ENCODE measurements at regions not wholly inside any gene's neighbourhood (a gene's known extent, or its start where the extent isn't known, plus 50 kb on each side); places are given as distances from the start of the nearest gene placed in this dataset.
"Not testable (repeated sequence)": the region's sequence is repeated elsewhere in the genome, so short reads cannot be mapped to it uniquely, and the experiment has no call there.

DNA sequence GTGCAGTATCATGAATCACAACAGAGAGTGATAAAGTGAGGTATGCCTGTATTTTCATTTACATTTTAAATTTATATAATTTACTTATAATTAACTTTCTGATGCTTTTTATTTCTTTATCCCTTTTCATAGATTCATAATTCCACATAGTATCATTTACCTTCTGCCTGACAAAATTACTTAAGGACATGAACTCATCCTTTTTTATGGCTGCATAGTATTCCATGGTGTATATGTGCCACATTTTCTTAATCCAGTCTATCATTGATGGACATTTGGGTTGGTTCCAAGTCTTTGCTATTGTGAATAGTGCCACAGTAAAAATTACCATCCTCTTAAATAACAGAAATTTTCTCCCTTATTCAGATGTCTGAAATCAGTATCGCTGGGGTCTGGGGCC, 224.5 kb downstream of the ANKRD7 start:
- H3K4me1 Mint-ChIP-seq; DNase-seq; H3K36me3 Mint-ChIP-seq (ENCODE audit: low read depth); H3K4me3 Mint-ChIP-seq; H3K9me3 ChIP-seq (ENCODE audit: control insufficient read depth, low read length, poor library complexity, severe bottlenecking); H3K27me3 Mint-ChIP-seq; H3K27ac Mint-ChIP-seq; ATAC-seq: not testable (repeated sequence)

DNA sequence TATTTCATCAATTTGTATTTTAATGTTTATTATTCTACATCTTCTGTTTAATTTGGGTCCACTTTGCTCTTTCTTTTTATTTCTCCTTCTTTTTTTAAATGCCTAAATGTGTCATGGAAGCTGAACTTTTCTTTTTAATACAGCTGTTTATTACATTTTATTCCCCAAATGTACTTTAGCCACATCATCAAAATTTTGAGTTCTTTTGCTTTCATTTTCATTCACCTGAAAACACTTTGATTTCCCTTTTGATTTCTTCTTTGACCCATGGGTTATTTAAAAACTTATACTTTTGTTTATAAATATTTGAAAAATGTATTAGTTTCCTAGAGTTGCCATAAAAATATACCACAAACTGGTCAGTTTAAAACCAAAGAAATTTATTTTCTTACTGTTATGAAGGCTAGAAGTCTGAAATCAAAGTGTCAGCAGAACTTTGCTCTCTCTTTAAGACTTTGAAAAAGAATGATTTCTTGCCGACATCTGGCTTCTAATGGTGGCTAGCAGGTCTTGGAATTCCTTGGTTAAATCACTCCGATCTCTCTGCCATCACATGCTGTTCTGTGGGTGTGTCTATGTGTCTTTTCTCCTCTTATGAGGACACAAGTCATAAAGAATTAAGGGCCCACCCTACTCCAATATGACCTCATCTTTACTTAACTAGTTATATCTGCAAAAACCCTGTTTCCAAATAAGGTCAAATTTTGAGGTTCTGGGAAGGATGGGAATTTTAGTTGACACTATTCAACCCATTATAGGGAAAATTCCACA, 225.5 kb downstream of the ANKRD7 start:
- Mint-ChIP-seq H3K4me3 (no peak overlapping the region), H3K36me3 (ENCODE audit: low read depth) (no peaks in the 10 kb centered on the region), H3K27ac (no peak overlapping the region), H3K27me3 (no peaks in the 10 kb centered on the region), H3K4me1 (no peaks in the 10 kb centered on the region)
- no peak for ATAC-seq
- no peak for DNase-seq
- H3K9me3 ChIP-seq (ENCODE audit: control insufficient read depth, low read length, poor library complexity, severe bottlenecking), result no peaks in the 10 kb centered on the region

DNA sequence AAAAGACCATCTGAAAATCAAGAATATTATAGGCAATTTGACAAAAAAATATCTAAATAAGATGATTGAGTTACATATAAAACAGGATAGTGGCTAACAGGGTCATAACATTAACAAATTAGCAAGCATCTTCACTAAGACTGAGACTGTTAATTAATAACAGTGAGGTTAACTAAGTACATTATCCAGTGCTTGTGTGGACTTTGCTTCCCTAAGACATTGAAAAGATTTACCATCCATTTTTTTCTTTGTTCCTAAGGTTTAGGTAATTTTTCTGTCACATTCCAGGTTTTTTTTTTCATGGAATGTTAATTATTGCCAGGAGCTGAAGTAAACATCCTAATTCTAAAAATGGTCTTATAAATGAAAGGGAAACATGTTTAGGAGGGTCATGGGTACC, 227.6 kb downstream of the ANKRD7 start:
- Mint-ChIP-seq H3K4me1 (no peaks in the 10 kb centered on the region), H3K27ac (no peak overlapping the region), H3K36me3 (ENCODE audit: low read depth) (no peaks in the 10 kb centered on the region), H3K27me3 (no peaks in the 10 kb centered on the region), H3K4me3 (no peak overlapping the region)
- DNase-seq, result no peak
- H3K9me3 ChIP-seq (ENCODE audit: control insufficient read depth, low read length, poor library complexity, severe bottlenecking), result no peaks in the 10 kb centered on the region
- ATAC-seq, result no peak

DNA sequence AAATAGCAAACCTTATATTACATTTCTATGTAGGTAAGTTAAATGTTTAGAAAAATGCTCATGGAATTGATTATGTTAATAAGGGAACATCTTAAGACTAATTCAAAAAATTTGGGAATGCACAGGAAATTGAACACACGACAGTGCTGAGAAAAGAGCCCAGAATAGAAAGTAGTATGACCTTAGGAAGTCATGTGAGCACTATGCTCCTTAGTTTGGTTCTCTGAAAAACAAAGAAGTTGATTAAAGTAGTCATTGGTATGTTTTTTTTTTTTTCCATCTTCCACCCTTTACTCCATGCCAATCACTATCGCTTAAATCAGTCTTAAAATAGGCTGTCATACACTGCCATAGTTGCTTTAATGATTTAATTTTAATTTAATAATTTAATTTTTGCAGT, 242.9 kb downstream of the ANKRD7 start:
- H3K4me3 Mint-ChIP-seq, result no peak overlapping the region
- H3K27ac Mint-ChIP-seq, result no peak overlapping the region

DNA sequence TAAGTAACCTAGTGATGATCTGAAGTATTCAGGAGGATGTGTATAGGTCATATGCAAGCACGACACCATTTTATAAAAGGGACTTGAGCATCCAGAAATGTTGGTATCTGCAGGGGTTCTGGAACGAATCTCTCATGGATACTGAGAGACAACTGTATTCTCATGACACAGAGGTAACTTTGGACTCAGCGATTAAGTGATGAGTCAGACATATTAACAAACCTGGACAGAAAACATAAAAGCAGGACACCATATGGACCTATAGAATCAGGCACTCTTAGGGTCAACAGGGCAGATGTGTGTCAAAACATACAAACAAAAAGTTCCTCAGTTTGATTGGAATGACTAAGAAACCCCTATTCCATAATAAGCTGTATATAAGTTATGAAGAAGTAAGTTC, 248.1 kb downstream of the ANKRD7 start:
- Mint-ChIP-seq H3K36me3 (ENCODE audit: low read depth) (no peaks in the 10 kb centered on the region), H3K4me1 (no peaks in the 10 kb centered on the region), H3K27ac (no peak overlapping the region), H3K4me3 (no peak overlapping the region), H3K27me3 (no peaks in the 10 kb centered on the region)
- no peak for ATAC-seq
- no peaks in the 10 kb centered on the region for H3K9me3 ChIP-seq (ENCODE audit: control insufficient read depth, low read length, poor library complexity, severe bottlenecking)
- no peak for DNase-seq

More for the DNA sequence above, 242.9 kb downstream of the ANKRD7 start:
- no peak for ATAC-seq
- Mint-ChIP-seq H3K4me1 (no peaks in the 10 kb centered on the region), H3K27me3 (no peaks in the 10 kb centered on the region), H3K36me3 (ENCODE audit: low read depth) (no peaks in the 10 kb centered on the region)
- no peak for DNase-seq
- H3K9me3 ChIP-seq (ENCODE audit: control insufficient read depth, low read length, poor library complexity, severe bottlenecking), result no peaks in the 10 kb centered on the region

DNA sequence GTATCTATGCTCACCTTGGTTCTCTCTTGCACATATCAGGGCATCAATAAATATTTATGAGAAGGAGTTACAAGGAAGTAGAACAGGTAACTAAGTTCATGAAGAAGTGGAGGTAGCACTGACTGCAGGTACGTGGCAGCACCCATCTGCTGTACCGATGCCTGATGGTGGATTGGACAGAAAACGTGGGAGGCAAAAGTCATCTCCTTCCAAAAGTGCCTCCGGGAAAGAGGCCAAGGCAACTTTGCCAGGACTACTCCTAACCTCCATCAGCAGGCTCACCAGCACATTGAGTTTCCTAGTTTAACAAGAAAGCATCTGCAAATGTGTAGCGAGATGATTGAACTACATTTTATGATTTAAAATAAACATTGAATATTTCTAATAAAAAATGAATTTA, 248.8 kb downstream of the ANKRD7 start:
- Mint-ChIP-seq H3K27me3 (no peaks in the 10 kb centered on the region), H3K4me1 (no peaks in the 10 kb centered on the region), H3K36me3 (ENCODE audit: low read depth) (no peaks in the 10 kb centered on the region), H3K4me3 (no peak overlapping the region), H3K27ac (no peak overlapping the region)
- ATAC-seq, result no peak
- no peaks in the 10 kb centered on the region for H3K9me3 ChIP-seq (ENCODE audit: control insufficient read depth, low read length, poor library complexity, severe bottlenecking)
- no peak for DNase-seq

DNA sequence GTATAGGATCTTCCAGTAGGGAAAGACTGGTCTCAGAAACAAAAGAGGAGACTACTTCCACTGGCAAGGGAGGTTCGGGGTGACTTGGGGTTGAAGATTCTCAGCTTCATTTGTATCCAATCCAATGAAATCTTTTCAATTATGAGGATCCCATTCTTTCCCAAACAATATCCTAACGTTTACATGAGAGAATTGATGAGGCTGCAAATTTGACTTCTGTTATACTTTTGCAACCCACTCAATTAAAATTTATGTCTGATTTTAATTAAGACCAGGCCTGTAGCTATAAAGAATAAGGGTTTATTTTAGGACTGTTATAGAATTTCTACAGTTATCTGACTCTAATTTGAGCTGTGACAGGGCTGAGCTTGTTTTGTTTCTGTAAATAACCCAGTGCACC, 251.5 kb downstream of the ANKRD7 start:
- DNase-seq, result no peak
- Mint-ChIP-seq H3K27me3 (no peaks in the 10 kb centered on the region), H3K36me3 (ENCODE audit: low read depth) (no peaks in the 10 kb centered on the region)

DNA sequence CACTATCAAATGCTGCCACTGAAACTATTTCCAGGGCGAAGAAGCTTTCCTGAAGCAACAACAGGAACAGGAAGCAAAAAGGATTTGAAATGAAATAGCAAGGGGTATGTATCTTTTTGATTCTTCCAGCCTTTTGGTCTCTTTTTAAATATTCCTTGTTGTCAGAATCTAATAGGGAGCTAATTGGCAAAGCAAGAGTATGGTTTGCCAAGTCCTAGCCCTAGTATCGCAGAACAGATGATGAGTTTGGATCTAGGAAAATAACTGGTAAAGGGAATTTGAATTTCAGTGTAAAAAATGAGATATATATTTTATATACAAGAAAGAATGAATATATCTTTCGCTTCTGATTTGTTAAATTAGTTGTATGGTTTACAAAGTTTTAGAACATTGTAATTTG, 252.5 kb downstream of the ANKRD7 start:
- H3K9me3 ChIP-seq (ENCODE audit: control insufficient read depth, low read length, poor library complexity, severe bottlenecking), result no peaks in the 10 kb centered on the region
- no peak for DNase-seq
- Mint-ChIP-seq H3K36me3 (ENCODE audit: low read depth) (no peaks in the 10 kb centered on the region), H3K27ac (no peak overlapping the region), H3K27me3 (no peaks in the 10 kb centered on the region), H3K4me3 (no peak overlapping the region), H3K4me1 (no peaks in the 10 kb centered on the region)
- ATAC-seq, result no peak

More for the DNA sequence above, 251.5 kb downstream of the ANKRD7 start:
- H3K9me3 ChIP-seq (ENCODE audit: control insufficient read depth, low read length, poor library complexity, severe bottlenecking), result no peaks in the 10 kb centered on the region
- H3K27ac Mint-ChIP-seq, result no peak overlapping the region
- no peak overlapping the region for H3K4me3 Mint-ChIP-seq
- H3K4me1 Mint-ChIP-seq, result no peaks in the 10 kb centered on the region
- ATAC-seq, result no peak

DNA sequence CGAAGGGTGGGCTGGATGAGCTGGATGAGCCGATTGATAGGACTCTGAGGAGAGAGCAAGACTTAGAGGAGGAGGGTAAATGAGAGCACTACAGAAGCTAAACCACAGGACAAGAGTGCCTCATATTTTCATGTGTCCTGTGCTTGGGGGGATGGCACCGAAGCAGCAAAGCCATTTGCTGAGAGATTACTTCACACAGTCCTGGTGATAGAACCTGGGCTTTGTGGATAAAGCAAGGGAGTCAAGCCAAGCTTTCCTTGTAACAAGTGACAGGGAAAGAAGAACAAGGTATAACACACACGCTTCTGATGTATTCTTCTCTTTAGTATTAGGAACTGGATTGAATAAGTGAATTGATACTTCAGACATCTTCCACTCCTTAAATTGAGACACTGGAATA, 253.7 kb downstream of the ANKRD7 start:
- no peaks in the 10 kb centered on the region for H3K27me3 Mint-ChIP-seq
- no peak overlapping the region for H3K4me3 Mint-ChIP-seq
- ATAC-seq, result no peak
- no peak for DNase-seq
- H3K27ac Mint-ChIP-seq, result no peak overlapping the region
- H3K36me3 Mint-ChIP-seq (ENCODE audit: low read depth), result no peaks in the 10 kb centered on the region
- H3K4me1 Mint-ChIP-seq, result no peaks in the 10 kb centered on the region
- no peaks in the 10 kb centered on the region for H3K9me3 ChIP-seq (ENCODE audit: control insufficient read depth, low read length, poor library complexity, severe bottlenecking)

DNA sequence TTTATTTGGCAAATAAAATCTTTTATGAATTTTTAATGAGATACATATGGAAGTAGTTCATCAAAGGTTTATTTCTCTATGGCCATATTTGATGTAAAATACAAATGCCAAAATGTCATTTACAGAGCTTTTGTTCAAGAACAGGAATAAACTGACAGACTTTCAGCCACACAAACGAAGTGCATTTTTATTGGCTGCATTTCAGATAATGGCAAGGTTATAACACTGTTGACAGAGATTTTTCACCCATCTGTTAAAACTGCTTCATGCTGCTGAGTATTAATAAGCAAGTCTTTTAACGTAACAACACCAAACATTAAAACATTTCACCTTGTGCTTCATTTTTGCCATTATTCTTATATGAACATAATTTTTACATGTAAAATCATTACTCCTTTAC, 254.4 kb downstream of the ANKRD7 start:
- H3K4me3 Mint-ChIP-seq, result no peak overlapping the region
- no peak for DNase-seq
- H3K27ac Mint-ChIP-seq, result no peak overlapping the region
- H3K4me1 Mint-ChIP-seq, result no peaks in the 10 kb centered on the region
- no peaks in the 10 kb centered on the region for H3K9me3 ChIP-seq (ENCODE audit: control insufficient read depth, low read length, poor library complexity, severe bottlenecking)
- ATAC-seq, result no peak
- H3K36me3 Mint-ChIP-seq (ENCODE audit: low read depth), result no peaks in the 10 kb centered on the region
- no peaks in the 10 kb centered on the region for H3K27me3 Mint-ChIP-seq

DNA sequence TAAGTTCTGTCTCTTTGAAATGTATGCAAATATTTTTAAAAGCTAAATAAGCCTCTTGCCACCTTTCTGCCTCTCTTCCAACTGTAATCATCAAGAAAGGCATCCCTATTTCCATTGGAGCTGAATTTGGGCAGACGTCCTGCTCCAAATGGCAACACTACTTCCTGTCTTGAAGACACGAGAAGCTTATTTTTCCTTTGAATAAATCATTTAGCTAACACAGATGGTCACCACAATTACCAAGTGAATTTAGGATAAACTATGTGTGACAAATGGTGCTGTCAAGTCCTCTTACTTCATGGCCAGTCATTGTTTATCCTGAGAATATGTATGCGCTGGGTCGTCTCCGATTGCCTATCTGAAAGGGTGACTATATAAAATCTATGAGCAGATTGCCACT, 268.0 kb downstream of the ANKRD7 start:
- H3K36me3 Mint-ChIP-seq (ENCODE audit: low read depth), result no peaks in the 10 kb centered on the region
- no peak for ATAC-seq
- no peaks in the 10 kb centered on the region for H3K27me3 Mint-ChIP-seq
- H3K4me1 Mint-ChIP-seq, result no peaks in the 10 kb centered on the region
- no peak overlapping the region for H3K4me3 Mint-ChIP-seq
- DNase-seq, result no peak
- H3K27ac Mint-ChIP-seq, result no peak overlapping the region
- H3K9me3 ChIP-seq (ENCODE audit: control insufficient read depth, low read length, poor library complexity, severe bottlenecking), result no peaks in the 10 kb centered on the region

DNA sequence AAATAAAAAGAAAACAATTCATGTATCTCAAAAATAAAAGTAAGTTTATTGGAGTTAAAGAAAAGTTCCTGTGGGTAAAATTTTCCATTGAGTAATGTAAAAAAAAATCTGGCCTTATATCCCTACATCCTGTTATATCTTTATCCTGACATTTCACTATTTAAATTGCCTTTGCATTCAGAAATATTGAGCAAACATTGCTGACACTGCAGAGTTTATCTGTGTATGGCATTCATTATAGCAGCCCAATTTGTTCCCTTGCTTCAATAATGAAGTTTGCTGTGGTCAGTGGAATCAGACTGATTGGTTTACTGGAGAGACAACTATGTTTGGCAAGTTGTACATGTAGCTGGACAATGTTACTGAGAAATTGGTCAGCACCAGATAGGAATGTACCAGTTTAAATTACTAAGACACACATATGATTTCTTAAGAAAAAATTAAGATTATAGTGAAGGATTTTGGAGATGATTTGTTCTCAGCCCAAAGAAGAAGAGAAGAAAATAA, 271.7 kb downstream of the ANKRD7 start:
- no peaks in the 10 kb centered on the region for H3K4me1 Mint-ChIP-seq
- H3K4me3 Mint-ChIP-seq, result no peak overlapping the region
- H3K27me3 Mint-ChIP-seq, result no peaks in the 10 kb centered on the region
- no peak for DNase-seq
- ATAC-seq, result no peak
- H3K36me3 Mint-ChIP-seq (ENCODE audit: low read depth), result no peaks in the 10 kb centered on the region
- no peaks in the 10 kb centered on the region for H3K9me3 ChIP-seq (ENCODE audit: control insufficient read depth, low read length, poor library complexity, severe bottlenecking)
- H3K27ac Mint-ChIP-seq, result no peak overlapping the region

DNA sequence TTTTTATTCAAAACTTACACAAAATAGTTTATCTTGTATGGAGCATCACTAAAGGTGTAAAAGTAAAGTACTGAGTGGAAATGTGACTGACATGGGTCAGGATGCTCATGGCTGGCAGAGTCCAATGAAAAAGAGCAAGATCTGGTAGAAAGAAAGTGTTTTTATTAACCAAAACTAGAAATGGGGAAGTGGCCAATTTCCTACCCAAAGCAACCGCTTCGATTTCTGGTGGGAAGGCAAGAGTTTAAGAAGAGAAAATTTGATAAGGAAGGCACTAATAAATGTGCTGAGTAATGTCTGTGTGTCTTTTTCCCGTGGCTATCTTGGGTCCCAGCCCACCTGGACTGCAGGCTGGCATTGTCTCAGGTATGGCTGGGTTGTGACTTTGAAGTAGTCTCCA, 277.7 kb downstream of the ANKRD7 start:
- H3K9me3 ChIP-seq (ENCODE audit: control insufficient read depth, low read length, poor library complexity, severe bottlenecking), result no peaks in the 10 kb centered on the region
- Mint-ChIP-seq H3K27me3 (no peaks in the 10 kb centered on the region), H3K27ac (no peak overlapping the region), H3K4me1 (no peaks in the 10 kb centered on the region), H3K36me3 (ENCODE audit: low read depth) (no peaks in the 10 kb centered on the region), H3K4me3 (no peak overlapping the region)
- DNase-seq, result no peak
- no peak for ATAC-seq

DNA sequence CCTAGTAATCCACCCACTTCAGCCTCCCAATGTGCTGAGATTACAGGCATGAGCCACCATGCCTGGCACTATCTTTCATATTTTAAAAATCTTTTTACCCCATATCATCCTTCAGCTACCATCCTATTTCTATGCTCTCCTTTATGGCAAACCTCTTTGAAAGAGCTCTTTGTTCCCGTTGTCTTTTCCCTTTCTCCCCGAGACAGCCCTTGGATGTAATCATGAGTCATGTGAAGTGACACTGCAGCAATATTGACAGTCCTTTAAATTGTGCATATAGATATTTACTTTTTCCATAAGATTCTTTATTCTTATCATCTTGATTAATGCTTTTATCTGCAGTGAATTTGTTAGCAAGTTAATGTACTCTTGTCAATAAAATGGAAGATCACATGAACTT, 286.6 kb downstream of the ANKRD7 start:
- no peak overlapping the region for H3K27ac Mint-ChIP-seq
- no peak for ATAC-seq
- H3K36me3 Mint-ChIP-seq (ENCODE audit: low read depth), result no peaks in the 10 kb centered on the region
- H3K4me3 Mint-ChIP-seq, result no peak overlapping the region
- DNase-seq, result no peak
- no peaks in the 10 kb centered on the region for H3K27me3 Mint-ChIP-seq
- no peaks in the 10 kb centered on the region for H3K4me1 Mint-ChIP-seq
- no peaks in the 10 kb centered on the region for H3K9me3 ChIP-seq (ENCODE audit: control insufficient read depth, low read length, poor library complexity, severe bottlenecking)

Measured in T-helper 17 cell (primary cell).